Effector memory CD4-positive, alpha-beta T cell (primary cell): ENCODE measurements at regions not wholly inside any gene's neighbourhood (a gene's known extent, or its start where the extent isn't known, plus 50 kb on each side); places are given as distances from the start of the nearest gene placed in this dataset.
"Not testable (repeated sequence)": the region's sequence is repeated elsewhere in the genome, so short reads cannot be mapped to it uniquely, and the experiment has no call there.

Experiments
- DNase-seq, 3 donors: peaks; one replicate each; pipeline ENCODE4 v3.0.0-alpha.2; 2020
- H3K27ac ChIP-seq: 2 replicates; pipeline ENCODE4 v1.7.0; 2013; ENCODE audit warnings: mild to moderate bottlenecking, low read length, moderate library complexity; ENCODE audit not compliant: insufficient read depth, poor library complexity, severe bottlenecking
- H3K27me3 ChIP-seq: replicated peaks from 2 replicates; pipeline ENCODE4 v1.7.0; 2013; ENCODE audit warnings: mild to moderate bottlenecking, low read length; ENCODE audit not compliant: insufficient read depth, control insufficient read depth, poor library complexity, severe bottlenecking
- H3K36me3 ChIP-seq: 2 replicates; pipeline ENCODE4 v1.7.0; 2013; ENCODE audit warnings: mild to moderate bottlenecking, low read length, moderate library complexity; ENCODE audit not compliant: control insufficient read depth, insufficient read depth
- H3K4me1 ChIP-seq: 2 replicates; pipeline ENCODE4 v1.7.0; 2013; ENCODE audit warnings: low read length, mild to moderate bottlenecking; ENCODE audit not compliant: control insufficient read depth, insufficient read depth, poor library complexity, severe bottlenecking
- H3K4me3 ChIP-seq: 2 replicates; pipeline ENCODE4 v1.7.0; 2013; ENCODE audit warnings: low read length, low read depth, mild to moderate bottlenecking; ENCODE audit not compliant: insufficient read depth, poor library complexity, severe bottlenecking
- H3K9me3 ChIP-seq: 2 replicates; pipeline ENCODE4 v1.7.0; 2013; ENCODE audit warnings: mild to moderate bottlenecking, low read length, moderate library complexity; ENCODE audit not compliant: control insufficient read depth

- not testable (repeated sequence) for H3K4me3 ChIP-seq, DNase-seq, H3K4me1 ChIP-seq
These were observed 106.1 kb downstream of the NAV1 start for GRCh38 chr1:201645000-201645399.

GRCh38 chr1:201645956-201646355, 107.0 kb downstream of the NAV1 start:
- H3K27me3 ChIP-seq, result peaks cover 10% of the 10 kb centered on the region
- H3K9me3 ChIP-seq, result no peaks in the 10 kb centered on the region
- no peak overlapping the region for H3K4me3 ChIP-seq
- no peak for DNase-seq
- H3K27ac ChIP-seq, result no peak overlapping the region
- no peaks in the 10 kb centered on the region for H3K36me3 ChIP-seq
- peaks cover 5% of the 10 kb centered on the region for H3K4me1 ChIP-seq

More at GRCh38 chr1:201645000-201645399, 106.1 kb downstream of the NAV1 start:
- H3K36me3 ChIP-seq, H3K27me3 ChIP-seq, H3K27ac ChIP-seq, H3K9me3 ChIP-seq: not testable (repeated sequence)

GRCh38 chr1:201646411-201647022, 107.6 kb downstream of the NAV1 start:
- H3K4me1 ChIP-seq, result peaks cover 5% of the 10 kb centered on the region
- DNase-seq, result no peak
- H3K4me3 ChIP-seq, result no peak overlapping the region
- peaks cover 10% of the 10 kb centered on the region for H3K27me3 ChIP-seq
- H3K27ac ChIP-seq, result no peak overlapping the region
- H3K36me3 ChIP-seq, result no peaks in the 10 kb centered on the region
- no peaks in the 10 kb centered on the region for H3K9me3 ChIP-seq

GRCh38 chr1:201647094-201647493, 108.2 kb downstream of the NAV1 start:
- no peak for DNase-seq
- Histone ChIP-seq H3K36me3 (no peaks in the 10 kb centered on the region), H3K27me3 (peaks cover 10% of the 10 kb centered on the region), H3K9me3 (no peaks in the 10 kb centered on the region), H3K4me3 (no peak overlapping the region), H3K27ac (no peak overlapping the region), H3K4me1 (peaks cover 5% of the 10 kb centered on the region)

- Histone ChIP-seq H3K36me3 (no peaks in the 10 kb centered on the region), H3K27me3 (peaks cover 10% of the 10 kb centered on the region), H3K9me3 (no peaks in the 10 kb centered on the region), H3K4me1 (peaks cover 5% of the 10 kb centered on the region), H3K27ac (no peak overlapping the region), H3K4me3 (no peak overlapping the region)
- no peak for DNase-seq
These were observed 108.8 kb downstream of the NAV1 start for GRCh38 chr1:201647722-201648065.

GRCh38 chr1:201648066-201648906, 109.4 kb downstream of the NAV1 start:
- Histone ChIP-seq H3K27ac (no peak overlapping the region), H3K36me3 (no peaks in the 10 kb centered on the region), H3K4me3 (peak overlapping the region; percentile 17), H3K27me3 (peaks cover 10% of the 10 kb centered on the region), H3K4me1 (peaks cover 5% of the 10 kb centered on the region), H3K9me3 (no peaks in the 10 kb centered on the region)
- no peak for DNase-seq

- no peaks in the 10 kb centered on the region for H3K36me3 ChIP-seq
- no peak overlapping the region for H3K27ac ChIP-seq
- H3K4me1 ChIP-seq, result peaks cover 5% of the 10 kb centered on the region
- H3K27me3 ChIP-seq, result peaks cover 10% of the 10 kb centered on the region
- no peak overlapping the region for H3K4me3 ChIP-seq
- no peak for DNase-seq
- H3K9me3 ChIP-seq, result no peaks in the 10 kb centered on the region
These were observed 110.2 kb downstream of the NAV1 start for GRCh38 chr1:201648907-201649721.

- no peak overlapping the region for H3K27ac ChIP-seq
- DNase-seq, result no peak
These were observed 111.1 kb downstream of the NAV1 start for GRCh38 chr1:201649761-201650622.

GRCh38 chr1:201650623-201650933, 111.7 kb downstream of the NAV1 start:
- no peak for DNase-seq
- Histone ChIP-seq H3K4me1 (peaks cover 5% of the 10 kb centered on the region), H3K27ac (no peak overlapping the region), H3K9me3 (no peaks in the 10 kb centered on the region), H3K4me3 (no peak overlapping the region), H3K36me3 (no peaks in the 10 kb centered on the region), H3K27me3 (peaks cover 10% of the 10 kb centered on the region)

More at GRCh38 chr1:201649761-201650622, 111.1 kb downstream of the NAV1 start:
- Histone ChIP-seq H3K4me3 (no peak overlapping the region), H3K9me3 (no peaks in the 10 kb centered on the region), H3K36me3 (no peaks in the 10 kb centered on the region), H3K4me1 (peaks cover 5% of the 10 kb centered on the region), H3K27me3 (peaks cover 10% of the 10 kb centered on the region)
